ENCODE measurements at regions not wholly inside any gene's neighbourhood (a gene's known extent, or its start where the extent isn't known, plus 50 kb on each side); places are given as distances from the start of the nearest gene placed in this dataset.
"Not testable (repeated sequence)": the region's sequence is repeated elsewhere in the genome, so short reads cannot be mapped to it uniquely, and the experiment has no call there.

- TF ChIP-seq EZH2 (IDR thresholded peaks at IDR 0.05); POLR2AphosphoS5 (IDR thresholded peaks at IDR 0.05; ENCODE audit: borderline replicate concordance, low read depth, low read length); FOXP2 (optimal IDR thresholded peaks at IDR 0.05; ENCODE audit: control extremely low read depth, extremely low read length, insufficient read depth): not testable (repeated sequence)
These were observed 190.7 kb downstream of the SH2D4B start for GRCh38 chr10:80728354-80728753.
